Stomach (tissue), 8 donors: ENCODE measurements at regions not wholly inside any gene's neighbourhood (a gene's known extent, or its start where the extent isn't known, plus 50 kb on each side); places are given as distances from the start of the nearest gene placed in this dataset.

ENCODE experiments used
- DNase-seq, 2 donors: peaks; one replicate each; pipeline versions ENCODE4 v3.0.0 to v3.0.0-alpha.2; 2013 to 2019
- H3K27ac ChIP-seq, 5 donors: fragments of 200-600 bp in 4 of 5; sonication (generic) in 4 of 5; one replicate each; pipeline ENCODE4 v1.5.1; 2013 to 2019; ENCODE audit warnings: mild to moderate bottlenecking in 1 of 5, moderate library complexity in 1 of 5
- H3K27me3 ChIP-seq, 3 donors: fragments of 200-600 bp; sonication (generic); one replicate each; pipeline ENCODE4 v1.5.1; 2017 to 2019; ENCODE audit warnings: mixed run types in 1 of 3
- H3K36me3 ChIP-seq, 4 donors: fragments of 200-600 bp; sonication (generic); 1 replicate in 3 of 4; 2 replicates in 1 of 4; pipeline ENCODE4 v1.5.1; 2016 to 2019
- H3K4me1 ChIP-seq, 4 donors: fragments of 200-600 bp; sonication (generic); one replicate each; pipeline ENCODE4 v1.5.1; 2016 to 2019
- H3K4me3 ChIP-seq, 4 donors: fragments of 200-600 bp; sonication (generic) in 3 of 4; one replicate each; pipeline ENCODE4 v1.5.1; 2016 to 2019; ENCODE audit warnings: mild to moderate bottlenecking in 1 of 4
- H3K9me3 ChIP-seq, 4 donors: fragments of 200-600 bp; sonication (generic); one replicate each; pipeline ENCODE4 v1.5.1; 2016 to 2019
- EP300 ChIP-seq: sonication (generic); formaldehyde crosslinking; IDR thresholded peaks from one replicate; pipeline ENCODE4 v1.6.1; 2017; ENCODE audit warnings: antibody characterized with exemption
- POLR2A ChIP-seq, 4 donors: fragments of 450-650 bp; IDR thresholded peaks; one replicate each; pipeline ENCODE4 v1.6.1; 2016; ENCODE audit warnings: antibody characterized with exemption in 4 of 4, control low read depth in 2 of 4, mild to moderate bottlenecking in 1 of 4, moderate library complexity in 1 of 4
- POLR2AphosphoS5 ChIP-seq, 3 donors: sonication (generic); formaldehyde crosslinking; IDR thresholded peaks; one replicate each; pipeline ENCODE4 v1.6.1; 2016; ENCODE audit warnings: antibody characterized with exemption in 3 of 3
- WGBS, 5 donors: extraction: QIAGEN DNeasy Blood & Tissue Kit in 3 of 5; methylation state at CpG; one replicate each; pipeline versions ENCODE4 v1.1.5 to v1.1.7; 2013 to 2018; 5-methylcytosine and 5-hydroxymethylcytosine counted together
- intact Hi-C: fragments of 100-400 bp; cut with DNase I; formaldehyde crosslinking; loops from one replicate; pipeline ENCODE4 v1.15.1; 2023; ENCODE audit warnings: low total_unique reads
- TF ChIP-seq, protein P1 (sequence below), 7 experiments: fragments of 450-650 bp in 4 of 7; fragments of 200-600 bp in 3 of 7; sonication (generic) in 3 of 7; IDR thresholded peaks; one replicate each; pipeline ENCODE4 v1.5.1; 2016 to 2019; ENCODE audit warnings: antibody characterized with exemption in 7 of 7, control low read depth in 2 of 7, mild to moderate bottlenecking in 1 of 7
- donor health status: healthy with polysubstance abuse.
- donor health status: Bipolar disorder and iron deficiency.
- donor health status: healthy.

DNA sequence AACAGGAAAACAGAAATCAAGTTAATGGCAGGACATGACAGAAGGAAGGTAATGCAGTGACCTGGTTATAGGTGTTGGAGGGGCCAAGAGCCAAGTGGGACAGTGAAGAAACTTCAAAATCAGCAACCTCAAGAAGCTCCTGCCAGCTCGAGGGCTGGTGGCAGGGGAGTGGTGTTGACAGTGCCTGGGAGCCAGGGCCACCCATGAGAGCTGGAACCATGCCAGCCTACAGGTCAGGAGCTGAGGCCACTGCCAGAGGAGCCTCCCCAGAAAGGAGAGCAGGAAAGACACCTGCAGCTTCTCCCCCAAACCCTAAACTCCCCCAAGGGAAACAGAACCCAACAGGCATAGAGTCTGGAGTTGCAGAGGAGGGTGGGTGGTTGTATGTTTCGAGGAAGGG, 262.1 kb downstream of the LRFN2 start:
- peaks cover 0 to 60% (median 0%) of the 10 kb centered on the region in 3 donors for H3K27me3 ChIP-seq
- H3K4me3 ChIP-seq, result no peak overlapping the region
- no peak overlapping the region for H3K27ac ChIP-seq
- WGBS, 5 donors, result 24 to 49% (median 41%) methylated on average over 2 of the region's 2 CpGs
- TF ChIP-seq POLR2A (IDR thresholded peaks at IDR 0.05) (no peak), EP300 (no peak), POLR2AphosphoS5 (IDR thresholded peaks at IDR 0.05) (no peak)
- TF ChIP-seq, protein P1, sequence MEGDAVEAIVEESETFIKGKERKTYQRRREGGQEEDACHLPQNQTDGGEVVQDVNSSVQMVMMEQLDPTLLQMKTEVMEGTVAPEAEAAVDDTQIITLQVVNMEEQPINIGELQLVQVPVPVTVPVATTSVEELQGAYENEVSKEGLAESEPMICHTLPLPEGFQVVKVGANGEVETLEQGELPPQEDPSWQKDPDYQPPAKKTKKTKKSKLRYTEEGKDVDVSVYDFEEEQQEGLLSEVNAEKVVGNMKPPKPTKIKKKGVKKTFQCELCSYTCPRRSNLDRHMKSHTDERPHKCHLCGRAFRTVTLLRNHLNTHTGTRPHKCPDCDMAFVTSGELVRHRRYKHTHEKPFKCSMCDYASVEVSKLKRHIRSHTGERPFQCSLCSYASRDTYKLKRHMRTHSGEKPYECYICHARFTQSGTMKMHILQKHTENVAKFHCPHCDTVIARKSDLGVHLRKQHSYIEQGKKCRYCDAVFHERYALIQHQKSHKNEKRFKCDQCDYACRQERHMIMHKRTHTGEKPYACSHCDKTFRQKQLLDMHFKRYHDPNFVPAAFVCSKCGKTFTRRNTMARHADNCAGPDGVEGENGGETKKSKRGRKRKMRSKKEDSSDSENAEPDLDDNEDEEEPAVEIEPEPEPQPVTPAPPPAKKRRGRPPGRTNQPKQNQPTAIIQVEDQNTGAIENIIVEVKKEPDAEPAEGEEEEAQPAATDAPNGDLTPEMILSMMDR (IDR thresholded peaks at IDR 0.05), result no peak
- intact Hi-C loops, result no loop called here
- H3K9me3 ChIP-seq, result no peaks in the 10 kb centered on the region
- DNase-seq, result peak; percentile 43 to 57
- H3K36me3 ChIP-seq, result no peaks in the 10 kb centered on the region
- H3K4me1 ChIP-seq, result no peaks in the 10 kb centered on the region

DNA sequence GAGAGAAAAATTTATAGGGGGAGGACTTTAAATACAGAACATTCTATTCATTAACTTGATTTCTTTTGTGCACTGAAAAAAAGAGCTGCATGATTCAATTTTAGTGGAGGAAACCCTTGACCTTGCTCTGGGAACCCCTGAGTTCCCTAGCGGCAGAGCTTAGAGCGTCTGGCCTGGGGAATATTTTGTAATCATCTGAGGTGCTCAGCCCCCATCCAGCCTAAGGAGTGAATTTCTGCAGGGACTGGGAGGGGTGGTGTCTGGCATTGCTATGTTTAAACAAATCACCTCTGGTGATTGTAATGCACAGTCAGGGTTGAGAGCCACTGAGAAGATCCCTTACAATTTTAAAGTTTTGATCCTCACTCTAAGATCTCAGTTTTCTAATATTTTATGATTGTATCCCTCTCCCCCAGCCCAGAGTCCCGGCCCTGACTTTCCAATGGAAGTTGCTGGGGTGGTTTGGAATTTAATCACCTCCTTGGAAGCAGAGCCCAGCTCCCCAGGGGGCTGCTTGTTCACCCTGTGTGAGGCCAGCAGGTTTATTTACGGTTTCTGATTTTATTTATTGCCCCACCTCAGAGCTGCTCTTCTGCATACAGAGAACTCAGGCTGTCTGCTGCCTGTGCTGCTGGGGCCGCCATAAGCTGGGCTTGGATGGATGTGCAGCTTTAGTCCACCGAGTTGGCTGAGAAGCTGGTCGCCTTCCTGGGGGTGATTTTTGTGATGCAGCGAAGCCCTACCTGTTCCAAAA, 263.1 kb downstream of the LRFN2 start:
- no peak for TF ChIP-seq EP300
- TF ChIP-seq, protein P1 (IDR thresholded peaks at IDR 0.05), result no peak
- no peak for TF ChIP-seq POLR2A (IDR thresholded peaks at IDR 0.05)
- TF ChIP-seq POLR2AphosphoS5 (IDR thresholded peaks at IDR 0.05), result no peak
- H3K4me3 ChIP-seq, result no peak overlapping the region
- intact Hi-C loops, result no loop called here
- no peak overlapping the region for H3K27ac ChIP-seq
- peaks cover 0 to 8% (median 3%) of the 10 kb centered on the region in 4 donors for H3K9me3 ChIP-seq
- no peaks in the 10 kb centered on the region for H3K36me3 ChIP-seq
- 70 to 79% (median 74%) methylated on average over 8 of the region's 8 CpGs for WGBS, 5 donors
- DNase-seq, result no peak
- H3K4me1 ChIP-seq, result no peaks in the 10 kb centered on the region
- H3K27me3 ChIP-seq, result peaks cover 0 to 62% (median 0%) of the 10 kb centered on the region in 3 donors

DNA sequence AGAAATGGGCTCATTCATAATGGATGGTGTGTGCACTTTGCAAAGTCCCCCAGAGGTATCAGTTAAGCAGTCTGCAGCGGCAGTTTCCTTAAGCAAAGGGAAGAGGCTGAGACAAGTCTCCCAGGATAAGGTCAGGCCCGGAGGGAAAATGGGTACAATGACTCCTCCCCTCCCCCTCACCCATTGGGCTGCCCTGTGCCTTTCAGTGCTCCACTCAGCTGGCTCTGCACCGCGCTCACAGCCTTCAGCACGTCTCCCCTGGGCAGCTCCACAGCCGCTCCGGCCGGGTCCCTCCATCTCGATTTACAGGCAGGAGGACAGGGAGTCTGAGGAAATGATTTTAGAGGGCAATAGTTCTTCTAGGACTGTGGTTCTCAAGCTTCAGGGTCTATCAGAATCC, 264.8 kb downstream of the LRFN2 start:
- no peak overlapping the region for H3K4me3 ChIP-seq
- H3K4me1 ChIP-seq, result no peaks in the 10 kb centered on the region
- peaks cover 0 to 13% (median 6%) of the 10 kb centered on the region in 4 donors for H3K9me3 ChIP-seq
- H3K36me3 ChIP-seq, result no peaks in the 10 kb centered on the region
- 82 to 88% (median 83%) methylated on average over 8 to 9 of the region's 9 CpGs for WGBS, 5 donors
- peaks cover 0 to 45% (median 0%) of the 10 kb centered on the region in 3 donors for H3K27me3 ChIP-seq
- intact Hi-C loops, result no loop called here
- DNase-seq, result no peak
- TF ChIP-seq EP300 (no peak), POLR2AphosphoS5 (IDR thresholded peaks at IDR 0.05) (no peak), POLR2A (IDR thresholded peaks at IDR 0.05) (no peak)
- TF ChIP-seq, protein P1 (IDR thresholded peaks at IDR 0.05), result no peak
- no peak overlapping the region for H3K27ac ChIP-seq

DNA sequence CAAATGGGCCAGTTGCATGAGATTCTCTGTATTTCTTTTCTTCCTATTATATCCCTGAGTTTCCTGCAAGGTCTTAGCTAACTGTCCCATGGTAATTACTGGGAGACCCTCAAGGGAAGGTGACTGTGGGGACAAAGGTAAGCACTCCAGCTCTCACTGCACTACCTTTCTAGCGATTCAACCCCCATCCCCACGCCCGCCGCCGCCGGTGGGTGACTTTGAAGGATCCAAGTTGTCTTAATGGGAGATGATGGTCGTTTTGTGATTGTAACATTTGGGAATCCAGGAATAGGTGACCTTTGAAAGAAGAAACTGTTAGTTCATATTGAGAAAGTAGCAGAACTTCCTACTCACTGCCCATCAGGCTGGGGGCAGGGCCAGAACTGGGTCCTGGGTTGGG, 265.5 kb downstream of the LRFN2 start:
- 90 to 95% (median 91%) methylated on average over 7 of the region's 7 CpGs for WGBS, 5 donors
- Histone ChIP-seq H3K27ac (no peak overlapping the region), H3K4me1 (no peaks in the 10 kb centered on the region), H3K36me3 (no peaks in the 10 kb centered on the region), H3K4me3 (no peak overlapping the region), H3K9me3 (peaks cover 0 to 13% (median 6%) of the 10 kb centered on the region in 4 donors), H3K27me3 (peaks cover 0 to 43% (median 0%) of the 10 kb centered on the region in 3 donors)
- intact Hi-C loops, result no loop called here
- no peak for DNase-seq
- TF ChIP-seq POLR2A (IDR thresholded peaks at IDR 0.05) (no peak), EP300 (no peak), POLR2AphosphoS5 (IDR thresholded peaks at IDR 0.05) (no peak)
- TF ChIP-seq, protein P1 (IDR thresholded peaks at IDR 0.05), result no peak
